Left renal cortex interstitium (tissue), 4 donors: ENCODE measurements at regions not wholly inside any gene's neighbourhood (a gene's known extent, or its start where the extent isn't known, plus 50 kb on each side); places are given as distances from the start of the nearest gene placed in this dataset.

Source experiments
- DNase-seq, 4 donors: peaks; one replicate each; pipeline ENCODE4 v3.0.0-alpha.2; 2013; ENCODE audit warnings: low read depth in 4 of 4, low spot score in 2 of 4, missing footprints in 1 of 4

DNA sequence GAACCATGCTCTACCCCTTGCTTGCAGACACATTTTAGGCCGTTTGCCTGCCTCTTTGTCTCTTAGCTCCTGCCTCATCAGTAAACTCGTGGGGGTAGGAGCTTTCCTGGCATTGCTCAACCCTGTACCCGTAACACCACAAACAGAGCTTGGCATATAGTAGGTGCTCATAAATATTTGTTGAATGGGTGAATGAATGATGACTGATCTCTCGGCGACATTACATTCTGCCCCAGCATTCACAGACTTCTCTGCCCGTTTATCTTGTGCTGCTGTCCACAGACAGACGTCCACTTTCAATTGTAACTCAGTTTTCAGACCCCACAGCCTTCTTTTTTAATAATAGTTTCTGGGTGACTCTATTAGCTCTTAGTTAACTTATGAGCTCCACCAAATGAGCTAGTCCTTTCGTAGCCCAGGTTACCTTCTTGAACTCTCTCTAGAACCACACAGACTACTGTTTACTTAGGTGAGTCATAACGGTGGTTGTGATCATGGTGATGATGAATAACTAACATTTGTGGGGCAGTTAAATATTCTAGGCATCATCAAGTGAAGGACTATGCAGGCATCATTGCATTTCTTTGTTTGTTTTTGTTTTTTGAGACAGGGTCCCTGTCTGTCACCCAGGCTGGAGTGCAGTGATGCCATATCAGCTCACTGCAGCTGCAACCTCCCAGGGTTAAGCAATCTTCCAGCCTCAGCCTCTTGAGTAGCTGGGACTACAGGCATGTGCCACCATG lies 188.4 kb downstream of the ADAMTS15 start:
- no peak for DNase-seq

DNA sequence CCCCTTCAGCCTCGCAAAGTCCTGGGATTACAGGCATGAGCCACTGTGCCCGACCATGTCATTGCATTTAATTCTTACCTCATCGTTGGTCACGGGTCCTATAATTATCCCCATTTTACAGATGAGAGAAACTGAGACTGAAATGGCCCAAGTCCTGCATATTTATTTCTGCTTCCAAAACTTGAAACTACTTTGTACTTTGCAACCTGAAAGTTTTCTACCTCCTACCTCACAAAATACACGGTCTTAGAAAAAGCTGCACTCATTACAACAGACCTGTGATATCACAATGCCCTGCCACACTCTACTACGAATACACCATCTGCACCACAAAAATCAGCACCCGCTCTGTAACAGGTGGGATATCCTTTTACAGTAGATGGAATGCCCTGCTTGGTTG lies 189.1 kb downstream of the ADAMTS15 start:
- no peak for DNase-seq

DNA sequence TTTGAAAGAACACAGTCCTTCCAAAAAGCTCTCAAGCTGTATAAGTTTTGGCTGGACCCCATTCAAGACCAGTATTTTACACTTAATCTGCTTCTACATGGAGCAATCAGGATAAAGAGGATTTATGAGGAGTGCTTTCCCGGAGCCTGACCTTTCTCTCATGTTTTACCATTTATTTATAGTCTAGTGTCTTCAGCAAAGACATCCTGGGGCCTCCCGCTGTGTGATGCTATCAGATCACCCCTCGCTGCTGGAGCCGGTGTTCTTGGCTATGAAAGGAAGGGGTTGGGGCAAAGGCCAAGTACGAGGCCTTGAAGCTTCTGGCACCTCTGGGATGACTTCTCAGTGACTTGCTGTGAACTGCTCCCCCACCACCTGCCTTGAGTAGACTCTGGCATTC lies 189.6 kb downstream of the ADAMTS15 start:
- peak in 1 of 4 donors; percentile 64 for DNase-seq

DNA sequence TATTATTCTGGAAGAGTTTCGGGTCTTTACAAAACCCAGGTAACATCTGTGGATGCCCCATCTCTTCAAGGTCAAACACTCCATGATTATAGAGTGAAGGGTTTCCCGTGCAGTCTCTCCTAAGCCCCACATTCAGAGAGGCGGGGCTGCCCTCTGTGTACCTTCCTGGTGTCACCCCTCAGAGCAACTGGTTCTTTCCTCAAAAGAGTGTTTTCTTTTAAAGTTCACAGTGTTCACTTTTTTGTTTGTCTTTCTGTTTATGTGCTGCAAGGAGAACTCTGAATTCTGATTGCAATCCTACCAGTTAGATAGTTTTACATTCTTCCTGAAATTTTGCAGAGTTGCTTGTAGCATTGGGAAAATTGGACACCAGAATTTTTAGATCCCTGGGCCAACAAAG lies 190.2 kb downstream of the ADAMTS15 start:
- DNase-seq = no peak

DNA sequence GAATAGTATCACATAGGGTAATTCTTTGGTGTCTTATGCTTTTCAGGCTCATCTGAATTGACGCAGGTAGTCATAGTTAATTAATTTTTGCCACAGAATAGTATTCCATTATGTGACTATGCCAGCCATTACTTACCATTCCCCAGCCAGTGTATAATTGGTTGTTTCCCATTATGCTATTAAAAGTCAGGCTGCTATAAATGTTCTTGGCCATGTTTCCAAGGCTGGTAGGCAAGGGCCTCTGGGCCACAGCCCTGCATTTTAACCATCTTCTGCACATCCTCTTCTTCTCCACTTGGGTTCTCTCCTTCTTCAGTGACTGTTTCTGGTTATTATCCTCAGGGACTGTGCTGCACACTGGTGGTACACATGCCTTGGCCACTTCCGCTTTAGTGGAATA lies 190.9 kb downstream of the ADAMTS15 start:
- DNase-seq = no peak

DNA sequence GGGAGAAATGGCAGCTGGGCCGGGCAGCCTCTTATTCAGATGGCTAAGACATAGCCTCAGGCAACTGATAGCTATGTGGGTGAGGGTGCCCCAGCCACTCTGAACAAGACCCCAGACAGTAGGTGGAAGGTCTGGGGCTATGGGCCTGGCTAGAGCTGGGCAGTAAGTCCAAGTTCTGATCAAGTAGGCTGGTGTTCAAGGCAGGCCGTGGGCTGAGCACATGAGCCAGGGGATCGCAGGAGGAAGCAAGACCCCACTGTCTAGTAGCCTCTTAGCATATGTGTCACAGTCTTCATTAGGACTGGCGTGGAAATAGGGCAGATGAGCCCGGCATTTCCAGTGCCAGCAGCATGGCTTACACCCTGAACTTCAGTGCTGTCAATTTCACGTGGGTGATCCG lies 192.1 kb downstream of the ADAMTS15 start:
- DNase-seq = no peak

DNA sequence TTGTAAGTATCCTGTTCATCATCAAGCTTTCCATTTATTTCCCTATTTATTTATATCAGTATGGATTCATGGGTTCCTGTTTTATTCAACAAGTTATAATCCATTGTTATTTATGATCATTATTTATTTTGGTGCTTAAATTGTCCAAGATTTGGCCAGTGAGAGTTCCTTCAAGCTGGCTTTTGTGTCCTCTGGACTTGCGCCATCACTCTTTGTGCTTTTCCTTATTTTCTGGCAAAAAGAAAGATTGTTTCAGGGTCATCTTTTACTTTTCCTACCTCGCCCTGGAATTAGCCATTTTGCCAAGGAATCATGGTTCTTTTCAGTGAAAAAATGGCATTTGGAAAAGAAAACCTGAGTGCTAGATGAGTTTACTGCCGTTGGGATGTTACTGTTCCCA lies 193.4 kb downstream of the ADAMTS15 start:
- DNase-seq = no peak

DNA sequence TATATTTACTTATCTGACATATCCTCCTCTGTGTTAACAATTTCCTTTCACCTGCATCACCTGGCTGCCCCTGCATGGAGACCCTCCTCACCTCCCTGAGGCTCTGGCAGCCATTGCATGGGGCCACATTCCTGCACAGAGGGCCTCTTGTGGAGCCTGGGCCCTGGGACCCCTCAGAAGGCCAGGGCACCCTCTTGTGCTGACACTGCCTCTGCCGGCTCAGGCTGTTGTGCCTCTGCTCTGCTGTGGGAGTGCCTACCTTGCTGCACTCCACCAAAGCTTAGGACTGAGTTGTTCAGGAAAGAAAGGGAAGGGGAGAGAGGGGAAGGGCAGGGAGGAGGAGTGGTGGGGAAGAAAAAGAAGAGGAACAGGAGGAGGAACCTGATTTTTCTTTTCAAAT lies 194.5 kb downstream of the ADAMTS15 start:
- DNase-seq = no peak

DNA sequence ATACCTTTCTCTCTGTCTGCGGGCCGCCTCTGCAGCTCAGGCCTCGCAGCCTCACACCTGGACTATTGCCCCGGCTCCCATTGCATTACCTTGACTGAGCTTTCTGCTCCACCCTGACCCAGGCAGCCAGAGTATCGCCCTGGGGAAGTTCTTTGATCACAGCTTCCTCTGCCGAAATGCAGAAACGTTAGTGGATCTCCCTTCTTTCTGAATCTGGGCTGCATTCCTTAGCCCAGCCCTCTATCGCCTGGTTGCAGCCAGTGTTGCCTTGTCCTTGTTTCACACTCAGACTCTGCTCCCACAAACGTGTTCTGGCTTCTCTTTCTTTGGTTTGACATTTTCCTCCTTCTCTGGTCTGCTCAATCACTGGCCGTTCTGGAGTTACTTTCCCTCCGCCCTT lies 195.7 kb downstream of the ADAMTS15 start:
- DNase-seq = no peak

DNA sequence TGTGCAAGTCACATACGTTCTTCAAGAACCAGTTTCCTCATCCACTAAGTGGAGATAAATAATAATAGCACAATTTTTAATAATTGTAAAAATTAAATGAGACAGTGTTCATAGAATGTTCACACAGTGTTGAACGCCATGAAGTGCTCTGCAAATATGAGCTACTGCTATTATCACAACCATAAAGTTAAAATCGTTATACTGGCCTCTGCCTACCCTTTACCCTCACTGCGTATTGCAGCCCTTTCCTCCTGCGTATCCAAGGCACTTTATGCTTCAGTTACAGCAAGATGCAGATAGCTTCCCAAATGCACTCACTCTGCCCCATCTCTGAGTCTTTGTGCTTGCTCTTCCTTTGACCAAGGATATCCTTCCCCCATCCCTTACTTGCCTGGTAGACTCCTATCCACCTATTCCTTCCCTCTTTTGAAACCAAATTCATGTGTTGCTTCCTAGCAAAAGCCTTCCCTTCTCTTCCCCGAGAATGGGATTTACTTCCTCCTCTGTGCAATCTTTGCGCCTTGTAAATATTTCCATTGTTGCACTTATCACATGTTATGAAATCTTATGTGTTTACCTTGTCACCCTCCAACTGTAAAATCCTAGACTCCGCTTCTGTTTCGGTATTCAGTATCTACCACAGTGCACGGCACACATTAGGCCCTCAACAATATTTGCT lies 196.9 kb downstream of the ADAMTS15 start:
- DNase-seq = no peak

DNA sequence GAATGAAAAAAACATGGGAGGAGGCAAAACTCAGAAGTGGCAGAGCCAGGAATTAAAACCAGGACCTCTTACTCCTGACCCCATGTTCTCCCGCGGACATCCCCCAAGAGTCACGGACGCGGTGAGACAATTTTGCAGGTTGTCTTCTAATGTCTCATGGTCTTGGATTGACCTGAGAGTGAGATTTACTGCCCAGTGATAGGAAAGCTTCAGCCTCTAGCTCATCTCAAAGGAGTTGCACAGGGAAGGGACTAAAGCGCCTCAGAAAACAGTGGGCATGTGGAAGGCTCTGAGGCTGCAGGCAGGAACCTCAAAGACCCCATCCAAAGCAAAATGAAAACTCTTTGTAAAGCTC lies 197.4 kb downstream of the ADAMTS15 start:
- DNase-seq = no peak

DNA sequence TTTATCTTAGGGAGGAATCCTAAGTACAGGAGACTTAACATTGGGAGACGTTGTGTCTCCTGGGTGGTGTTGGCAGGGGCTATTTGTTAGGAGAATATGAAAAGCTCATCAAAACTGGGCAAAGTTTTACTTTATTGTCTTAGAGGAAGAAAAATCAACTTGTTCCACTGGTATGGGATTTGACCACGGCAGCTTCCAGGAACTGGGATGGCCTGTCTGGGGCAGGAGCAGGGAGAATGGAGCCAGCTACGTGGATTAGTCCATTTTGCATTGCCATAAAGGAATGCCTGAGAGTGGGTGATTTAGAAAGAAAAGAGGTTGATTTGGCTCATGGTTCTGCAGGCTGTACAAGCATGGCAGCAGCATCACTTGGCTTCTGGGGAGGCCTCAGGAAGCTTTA lies 198.4 kb downstream of the ADAMTS15 start:
- DNase-seq = no peak

DNA sequence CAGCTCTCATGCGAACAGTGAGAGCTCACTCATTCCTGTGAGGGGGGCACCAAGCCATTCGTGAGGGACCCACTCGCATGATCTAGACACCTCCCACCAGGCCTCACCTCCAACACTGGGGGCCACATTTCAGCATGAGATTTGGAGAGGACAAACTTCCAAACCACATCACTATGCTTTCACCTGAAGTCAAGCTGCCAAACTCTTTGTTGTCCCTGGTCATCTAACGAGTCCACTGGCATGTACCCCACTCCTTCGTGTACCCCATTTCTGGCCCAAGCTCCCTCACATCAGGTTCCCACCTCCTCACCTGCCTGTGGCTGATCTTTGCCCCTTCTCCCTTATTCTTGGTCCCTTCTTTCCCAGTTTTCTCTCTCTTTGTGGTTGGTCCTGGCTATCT lies 198.9 kb downstream of the ADAMTS15 start:
- no peak for DNase-seq

DNA sequence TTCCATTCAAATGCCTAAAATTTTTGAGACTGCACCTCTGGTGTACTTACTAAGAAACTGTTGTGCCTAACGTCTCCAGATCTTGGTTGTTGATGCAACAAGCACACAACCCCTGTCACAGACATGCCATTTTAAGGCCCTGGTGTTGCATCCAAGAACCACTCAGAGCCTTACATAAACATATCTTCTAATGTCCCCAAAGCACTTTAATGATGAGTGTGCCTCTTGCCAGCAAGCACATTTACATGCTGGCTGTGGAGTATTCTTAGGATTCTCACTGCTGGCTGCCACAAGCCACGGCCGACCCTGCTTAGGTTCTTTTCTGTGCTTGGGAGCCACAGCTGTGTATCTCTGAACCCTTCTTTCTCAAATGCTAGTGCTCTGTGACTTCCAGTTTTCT lies 201.4 kb downstream of the ADAMTS15 start:
- no peak for DNase-seq

DNA sequence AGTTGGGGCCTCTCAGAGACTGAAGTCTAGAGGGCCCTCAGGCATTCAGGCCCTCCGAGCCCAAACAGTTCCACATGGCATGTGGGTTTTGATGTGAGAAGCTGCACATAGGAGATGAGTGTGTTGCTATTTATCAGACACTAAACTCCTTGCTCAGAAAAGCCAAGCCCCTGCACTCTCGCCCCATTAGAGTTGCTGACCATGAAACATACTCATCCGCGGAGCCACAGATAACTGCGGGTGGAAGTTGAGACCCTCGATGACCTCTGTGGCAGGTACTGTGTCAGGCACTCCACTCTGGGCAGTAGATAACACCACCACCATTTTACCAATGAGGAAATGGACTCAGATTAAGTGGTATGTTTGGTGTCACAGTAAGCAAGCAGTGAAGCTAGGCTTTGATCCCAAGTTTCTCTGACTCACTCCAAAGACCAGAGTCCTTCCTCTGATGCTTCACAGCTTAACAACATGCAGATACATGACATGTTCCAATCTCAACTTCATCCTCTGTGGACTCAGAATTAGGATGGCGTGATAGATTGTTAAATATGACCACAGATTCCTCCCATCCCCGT lies 202.1 kb downstream of the ADAMTS15 start:
- DNase-seq = no peak

DNA sequence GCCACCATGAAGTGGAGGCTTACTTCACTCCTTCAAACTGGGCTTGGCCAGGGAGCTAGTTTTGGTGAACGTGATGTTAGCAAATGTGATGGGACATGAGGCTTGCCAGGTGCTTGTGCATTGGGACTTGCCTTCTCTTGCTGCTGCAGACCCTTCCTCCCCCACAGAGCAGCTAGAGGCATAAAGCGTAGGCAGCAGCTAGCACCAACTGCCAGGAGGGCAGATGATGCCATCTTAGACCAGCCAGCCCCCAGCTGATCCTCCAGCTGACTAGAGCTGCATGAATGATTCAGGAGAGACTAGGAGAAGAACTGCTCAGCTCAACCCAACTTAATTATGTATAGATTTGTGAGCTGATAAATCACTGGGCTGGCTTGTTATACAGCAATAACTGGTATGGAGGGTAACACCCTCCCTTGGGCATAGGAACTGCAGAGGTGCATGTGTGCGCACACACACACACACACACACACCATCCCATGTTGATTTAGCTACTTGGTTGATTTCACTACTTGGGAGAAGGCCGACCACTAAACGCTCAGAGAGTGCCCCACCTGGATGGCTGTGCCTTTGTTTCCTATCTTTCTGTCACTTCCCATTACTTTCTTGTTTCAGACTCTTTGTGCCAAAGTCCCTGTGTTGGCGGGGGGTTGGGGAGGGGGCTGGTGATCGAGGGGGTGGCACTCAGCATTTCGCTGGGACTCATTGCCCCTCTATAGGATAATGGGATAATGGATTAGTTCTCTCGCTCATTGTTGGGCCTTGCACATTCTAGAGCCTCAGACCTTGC lies 202.8 kb downstream of the ADAMTS15 start:
- no peak for DNase-seq

DNA sequence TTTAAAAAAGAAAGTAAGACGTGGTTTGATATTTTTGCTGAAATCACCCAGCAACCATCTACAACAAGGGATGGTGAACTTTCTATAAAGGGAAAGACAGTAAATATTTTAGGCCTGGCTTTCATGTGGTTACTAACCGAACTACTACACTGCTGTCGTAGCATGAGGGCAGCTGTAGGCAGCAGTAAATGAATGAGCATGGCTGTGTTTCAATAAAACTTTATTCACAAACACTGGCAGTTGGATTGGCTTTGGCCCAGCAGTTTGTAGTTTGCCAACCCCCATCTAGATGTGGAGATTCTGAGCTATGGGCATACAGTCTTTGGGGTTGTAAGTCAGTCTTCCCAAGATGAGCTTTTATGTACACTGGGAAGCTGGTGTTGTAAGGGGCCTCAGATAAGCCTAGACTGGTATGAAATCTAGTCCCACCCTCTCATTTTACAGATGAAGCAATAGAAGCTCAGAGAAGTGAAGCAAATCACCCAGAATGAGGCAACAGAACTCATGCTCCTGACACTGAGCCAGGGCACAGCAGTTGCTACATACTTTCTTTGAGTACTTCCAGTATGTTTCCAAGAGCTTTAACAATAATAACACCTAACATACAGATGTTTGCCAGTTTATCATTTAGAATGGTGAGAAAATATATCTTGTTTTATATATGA lies 204.4 kb downstream of the ADAMTS15 start:
- no peak for DNase-seq

DNA sequence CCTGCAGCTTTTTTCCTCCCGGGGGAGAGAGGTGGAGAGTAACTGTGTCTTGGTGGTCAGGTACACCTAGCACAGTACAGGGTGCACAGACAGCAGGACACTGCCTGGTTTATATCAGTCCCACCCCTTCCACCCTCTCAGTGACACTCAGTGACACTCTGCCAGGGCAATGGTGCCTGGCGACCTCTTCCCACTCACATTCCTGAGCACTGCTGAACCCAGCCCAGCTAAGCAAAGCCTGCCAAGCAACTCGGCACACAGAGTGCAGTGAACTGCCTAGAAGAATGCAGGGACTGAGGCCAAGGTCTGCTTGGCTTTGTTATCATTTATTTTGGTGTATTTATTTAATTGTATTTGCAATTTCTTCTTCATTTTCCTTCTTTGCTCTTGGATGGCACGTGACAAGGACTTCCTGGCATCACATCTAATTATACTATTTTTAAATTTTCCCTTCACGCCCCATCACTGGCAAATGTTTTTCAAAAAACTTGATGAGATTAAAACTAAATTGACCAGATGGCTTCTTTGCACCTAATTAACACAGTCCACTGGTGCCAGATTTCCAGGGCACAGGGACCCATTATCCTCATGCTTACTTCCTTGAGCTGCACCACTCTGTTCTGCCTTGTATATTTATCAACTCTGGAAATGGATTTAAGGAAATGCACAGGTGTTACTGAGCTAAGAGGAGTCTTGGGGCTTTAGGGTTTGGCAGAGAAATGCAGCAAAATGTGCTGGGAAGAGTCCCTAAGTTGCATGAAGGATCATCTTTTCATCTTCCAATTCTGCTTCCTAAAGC lies 205.6 kb downstream of the ADAMTS15 start:
- DNase-seq = peak in 3 of 4 donors; percentile 61 to 75 (median 68)

DNA sequence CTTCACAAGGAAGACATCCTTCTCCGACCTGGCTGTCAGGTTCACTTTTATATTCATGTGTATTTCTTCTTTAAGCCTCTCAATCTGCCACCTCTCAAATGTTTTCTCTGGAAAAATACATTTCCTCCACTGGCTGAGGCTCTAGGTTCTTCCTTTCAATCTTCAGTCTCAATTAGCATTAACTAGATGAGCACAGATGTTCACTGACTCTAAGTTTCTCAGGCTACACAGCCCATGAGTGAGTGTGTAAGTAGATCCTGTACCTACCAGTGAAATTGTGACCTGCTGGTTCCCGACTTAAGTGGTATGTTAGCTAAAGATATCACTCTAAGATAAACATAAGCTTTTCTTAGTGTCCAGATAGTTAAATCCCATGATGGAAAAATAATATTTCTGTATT lies 206.9 kb downstream of the ADAMTS15 start:
- DNase-seq = no peak

DNA sequence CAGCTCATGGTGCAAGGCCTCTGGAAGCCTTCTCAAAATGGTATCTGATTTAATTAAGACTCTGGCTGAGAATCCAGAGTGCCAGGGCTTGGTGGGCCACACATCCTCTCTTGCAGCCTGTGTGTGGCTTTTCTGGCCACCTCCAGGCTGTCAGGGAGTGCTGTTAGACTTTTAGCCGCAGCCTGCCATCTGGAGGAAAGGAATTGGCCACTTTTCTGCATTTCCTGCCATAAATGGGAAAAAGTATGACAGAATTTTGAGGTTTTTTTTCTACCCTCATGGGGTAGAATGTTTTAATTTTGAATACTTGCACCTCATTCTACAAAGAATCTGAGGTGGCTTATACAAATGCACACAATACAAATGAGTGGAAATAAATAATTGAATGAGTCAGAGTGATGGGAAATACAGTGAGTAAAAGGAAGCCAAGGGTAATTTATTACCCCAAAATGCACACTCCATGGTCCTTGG lies 218.4 kb downstream of the ADAMTS15 start:
- no peak for DNase-seq
